HG02852 (cell line): ENCODE measurements at regions not wholly inside any gene's neighbourhood (a gene's known extent, or its start where the extent isn't known, plus 50 kb on each side); places are given as distances from the start of the nearest gene placed in this dataset.

ENCODE experiments used
- ATAC-seq: cut with Tn5 transposase; IDR thresholded peaks from one replicate; pipeline ENCODE4 v1.9.1; 2021; ENCODE audit warnings: mild to moderate bottlenecking, moderate library complexity; ENCODE audit not compliant: unreplicated experiment

DNA sequence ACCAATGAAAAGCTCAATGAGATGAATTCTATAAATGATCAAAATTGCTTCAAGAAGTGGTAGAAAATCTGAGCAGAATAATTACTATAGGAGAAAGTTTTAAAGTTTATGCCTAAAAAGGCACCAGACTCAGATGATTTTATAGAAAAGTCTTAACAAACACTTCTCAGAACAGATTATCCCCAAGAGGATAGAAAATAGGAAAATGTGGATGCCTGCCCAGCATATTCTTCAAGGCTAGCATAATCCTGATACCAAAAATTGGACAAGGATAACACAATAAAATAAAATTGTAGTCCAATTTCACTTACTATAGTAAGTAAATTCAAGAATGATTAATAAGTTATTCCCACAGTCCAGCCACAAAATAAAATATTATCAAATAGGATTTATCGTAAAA lies 397.0 kb downstream of the NR2F1-AS1 start:
- ATAC-seq = no peak

DNA sequence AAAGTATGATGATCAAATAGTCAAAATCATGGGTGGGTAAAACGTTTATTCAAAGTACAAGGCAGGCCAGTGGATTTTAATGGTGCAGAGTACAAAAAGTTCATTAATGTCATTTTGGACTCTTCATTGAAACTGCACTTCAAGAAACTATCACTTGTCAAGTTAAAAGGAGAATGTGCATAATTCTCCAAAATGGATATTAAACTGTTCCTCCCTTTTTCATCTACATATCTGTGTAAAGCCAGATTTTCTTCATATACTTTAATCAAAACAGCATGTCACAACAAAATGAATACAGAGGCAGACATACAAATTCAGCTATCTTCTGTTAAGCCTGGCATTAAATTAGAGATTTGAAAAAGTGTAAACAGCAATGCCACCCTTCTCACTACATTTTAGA lies 401.6 kb downstream of the NR2F1-AS1 start:
- ATAC-seq = no peak

DNA sequence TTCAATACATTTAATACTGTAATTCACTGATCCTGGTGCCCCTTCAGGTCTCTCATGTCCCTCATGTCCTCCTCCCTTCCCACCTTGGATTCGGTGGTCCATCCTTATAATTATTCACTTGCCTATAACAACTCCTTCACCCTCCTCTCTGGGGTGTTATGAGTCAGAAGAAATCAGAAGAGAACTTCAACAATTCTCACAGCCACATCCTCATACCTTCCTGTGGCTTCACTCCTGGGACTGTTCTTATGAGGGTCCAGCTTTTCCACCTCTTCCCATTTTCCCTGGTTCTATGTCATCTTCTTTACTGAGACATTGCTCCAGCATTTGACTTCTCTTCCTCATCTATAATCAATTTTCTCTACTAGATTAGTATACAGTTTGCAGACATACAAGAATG lies 406.1 kb downstream of the NR2F1-AS1 start:
- no peak for ATAC-seq

DNA sequence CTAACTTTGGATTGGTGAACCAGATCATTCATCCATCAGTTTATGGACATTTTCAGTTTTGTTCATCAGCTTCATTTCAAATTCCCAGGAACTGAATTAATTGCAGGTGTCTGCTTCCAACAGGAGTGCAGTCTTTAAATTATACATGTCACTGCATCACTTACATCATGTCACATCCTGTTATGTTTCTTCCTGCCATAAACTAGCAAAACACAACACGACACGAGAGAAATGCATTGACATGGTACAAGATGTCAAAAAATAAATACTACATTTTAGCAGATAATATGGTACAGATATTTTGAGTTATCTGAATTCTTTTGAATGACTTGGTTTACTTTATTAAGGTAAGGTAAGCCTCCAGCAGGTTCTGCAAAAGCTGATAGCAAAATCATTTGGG lies 415.5 kb downstream of the NR2F1-AS1 start:
- no peak for ATAC-seq

DNA sequence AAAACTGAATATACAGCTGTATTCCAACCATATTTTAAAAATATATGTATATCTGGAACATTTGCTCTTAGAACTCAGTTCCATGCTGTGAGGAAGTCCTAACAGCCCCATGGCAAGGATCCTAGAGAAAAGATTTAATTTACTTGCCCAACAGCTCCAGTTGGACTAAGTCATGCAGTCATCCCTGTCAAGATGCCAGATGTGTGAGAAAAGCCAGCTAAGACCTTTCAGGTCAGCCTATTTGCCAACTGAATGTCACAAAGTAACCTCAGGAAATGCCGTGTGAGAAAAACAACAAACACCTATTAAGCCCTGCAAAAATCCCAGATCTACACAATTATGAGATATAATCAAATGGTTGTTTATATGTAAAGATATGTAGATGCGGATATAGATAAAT lies 416.3 kb downstream of the NR2F1-AS1 start:
- no peak for ATAC-seq

DNA sequence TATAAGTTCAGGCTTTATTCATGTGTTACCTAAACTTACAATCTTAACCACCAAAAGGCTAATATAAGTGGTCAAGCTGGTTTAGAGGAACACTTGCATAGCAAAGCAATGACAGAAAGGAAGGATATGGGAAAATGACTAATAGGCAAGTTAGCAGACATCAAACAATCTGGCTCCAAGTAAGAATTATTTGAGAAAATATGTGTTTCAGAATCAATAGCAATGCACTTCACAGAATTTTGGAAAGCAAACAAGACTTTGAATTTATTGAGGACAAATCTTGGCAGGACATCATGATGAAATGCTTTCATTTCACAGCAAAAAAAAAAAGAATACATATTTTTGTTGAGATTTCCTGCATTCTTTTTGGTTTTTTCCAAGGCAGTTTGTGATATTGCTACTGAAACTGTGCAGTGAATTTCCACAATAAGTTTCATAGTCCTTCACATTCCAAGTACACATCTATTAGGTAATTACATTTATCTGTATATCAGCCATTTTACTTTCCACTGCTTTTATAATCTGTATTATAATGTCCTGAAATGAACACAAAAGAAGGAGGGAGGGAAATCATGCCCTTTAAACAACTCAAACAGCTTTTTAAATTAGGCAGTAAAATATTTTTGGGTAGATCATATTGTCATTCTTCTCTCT lies 417.9 kb downstream of the NR2F1-AS1 start:
- no peak for ATAC-seq

DNA sequence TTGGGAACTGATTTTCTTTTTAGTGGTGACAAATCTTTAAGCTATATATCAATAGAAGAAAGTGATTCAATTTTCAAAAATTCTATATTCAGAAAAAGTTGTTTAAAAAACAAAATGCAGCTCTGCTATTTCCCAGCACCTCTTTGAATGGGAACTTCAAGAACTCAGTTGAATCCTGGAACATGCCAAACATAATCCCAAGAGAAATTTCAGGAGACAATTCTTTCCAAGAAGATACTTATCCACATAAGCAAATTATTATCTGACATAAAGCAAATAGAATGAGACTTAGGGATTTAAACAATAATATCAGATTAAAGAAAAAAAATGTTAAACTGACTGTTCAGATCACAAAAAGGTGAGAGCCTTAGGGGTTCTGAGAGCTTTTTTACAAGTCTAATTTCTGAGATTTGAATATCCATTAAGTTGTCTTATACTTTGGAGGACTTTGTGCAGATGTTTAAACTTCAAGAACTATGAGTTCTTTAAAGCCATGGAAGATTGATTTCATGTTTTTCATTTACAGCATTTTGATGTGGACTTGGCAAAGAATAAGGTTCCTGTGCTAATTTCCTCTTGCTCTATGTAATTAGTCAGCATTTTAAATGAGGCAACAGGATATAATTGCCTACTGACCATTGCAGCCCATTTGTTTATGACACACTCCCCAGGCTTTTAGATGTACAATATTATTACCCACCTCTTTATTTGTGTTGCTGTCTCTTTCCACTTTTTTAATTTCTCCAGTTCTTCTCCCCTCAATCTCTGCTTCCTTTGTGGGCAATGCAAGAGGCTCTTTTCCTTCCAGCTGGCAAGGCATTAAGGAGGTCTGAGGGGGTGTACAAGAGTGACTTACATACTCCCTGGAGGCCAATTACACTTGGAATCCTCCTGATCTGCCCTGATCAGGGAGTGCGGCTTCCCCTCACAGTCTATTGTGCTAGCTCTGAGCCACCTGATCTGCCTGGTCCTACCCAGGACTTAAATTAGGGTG lies 419.1 kb downstream of the NR2F1-AS1 start:
- no peak for ATAC-seq

DNA sequence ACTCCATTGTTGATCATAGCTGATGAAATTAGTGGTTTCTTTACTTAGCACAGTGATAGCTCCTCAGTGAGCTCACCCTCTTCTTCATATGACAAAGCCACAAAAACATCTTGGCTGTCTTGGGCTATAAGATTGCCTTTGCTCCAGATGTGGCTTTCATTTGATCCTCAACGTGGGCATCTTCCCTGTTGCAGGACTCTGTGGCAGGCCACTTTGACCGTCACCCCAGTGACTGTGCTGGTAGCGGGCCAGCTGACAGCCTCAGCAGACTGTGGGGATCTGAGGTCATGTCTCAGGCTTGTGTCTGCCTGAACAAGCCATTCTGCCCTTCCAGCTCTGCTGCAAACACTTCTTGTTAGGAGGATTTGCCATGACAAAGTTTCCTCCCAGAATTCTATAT lies 422.2 kb downstream of the NR2F1-AS1 start:
- no peak for ATAC-seq

DNA sequence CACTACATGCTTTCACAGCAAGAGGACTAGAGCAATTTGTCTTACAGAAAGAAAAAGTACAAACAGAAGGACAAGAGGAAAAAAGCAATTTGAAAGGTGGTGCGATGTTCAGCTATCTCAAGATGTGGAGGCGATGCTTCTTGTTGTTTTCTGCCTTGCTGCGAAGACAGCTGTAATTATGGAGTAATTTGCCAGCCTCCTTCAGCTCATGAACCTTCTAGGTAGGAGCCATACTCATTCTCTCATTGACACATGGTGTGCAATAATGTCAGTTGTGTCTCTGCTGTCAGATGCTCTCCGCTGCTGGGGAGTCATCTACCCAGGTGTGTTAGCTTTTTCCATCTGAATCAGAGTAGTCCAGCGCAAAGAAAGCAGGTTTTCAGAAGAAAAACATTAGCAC lies 424.5 kb downstream of the NR2F1-AS1 start:
- no peak for ATAC-seq

DNA sequence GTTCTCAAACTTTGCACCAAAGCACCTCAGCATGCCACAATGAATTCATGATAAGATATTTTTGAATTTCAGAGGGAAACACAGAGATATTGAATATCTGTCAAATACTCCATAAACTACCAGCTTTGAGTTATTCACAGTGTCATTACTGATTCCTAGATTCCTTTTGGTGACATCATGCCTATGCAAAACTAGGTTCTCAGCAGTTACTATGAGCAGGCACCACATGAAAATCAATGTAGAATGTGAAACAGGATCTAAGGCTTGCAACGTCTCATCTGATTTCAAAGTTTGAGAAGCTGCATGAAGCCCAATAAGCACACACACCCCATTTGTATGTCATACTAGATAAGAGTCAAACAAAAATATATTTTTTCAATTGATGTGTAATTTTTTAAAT lies 426.5 kb downstream of the NR2F1-AS1 start:
- no peak for ATAC-seq

DNA sequence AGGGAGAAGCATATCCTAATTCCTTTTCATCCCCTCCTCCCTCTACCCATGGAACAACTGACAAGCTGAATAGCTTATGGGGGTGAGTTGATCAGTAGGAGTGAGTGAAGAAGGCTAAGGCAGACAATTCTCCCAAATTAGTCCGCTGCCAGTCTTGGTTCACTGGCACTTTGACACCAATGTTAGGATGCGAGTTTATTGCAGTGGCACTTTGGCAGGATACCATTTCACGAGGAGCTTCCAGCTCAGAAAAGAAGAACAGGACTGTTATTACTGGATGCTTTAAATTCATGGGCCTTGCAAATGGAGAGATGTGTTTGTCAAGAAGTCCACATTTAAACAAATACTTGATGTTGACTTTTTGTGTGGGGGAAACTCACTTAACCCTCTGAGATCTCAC lies 427.6 kb downstream of the NR2F1-AS1 start:
- ATAC-seq = no peak

DNA sequence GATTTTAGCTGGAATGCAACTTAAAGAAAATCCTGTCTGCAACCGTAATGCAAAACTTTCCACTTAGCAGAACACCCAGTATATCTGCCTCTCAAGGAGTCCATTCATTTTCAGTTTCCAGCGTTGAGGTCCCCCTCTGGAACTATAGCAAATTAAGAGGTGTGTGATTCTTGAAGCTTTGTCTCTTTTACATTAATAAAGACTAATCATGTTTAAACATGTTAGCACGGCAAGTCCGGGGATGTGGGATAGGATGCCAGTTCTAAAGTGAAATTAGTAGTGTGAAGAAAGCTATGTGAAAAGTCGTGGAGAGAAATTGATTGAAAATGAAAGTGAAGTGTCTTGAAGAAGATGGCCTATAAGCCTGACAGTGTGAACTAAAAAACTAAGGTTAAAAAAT lies 429.1 kb downstream of the NR2F1-AS1 start:
- no peak for ATAC-seq

DNA sequence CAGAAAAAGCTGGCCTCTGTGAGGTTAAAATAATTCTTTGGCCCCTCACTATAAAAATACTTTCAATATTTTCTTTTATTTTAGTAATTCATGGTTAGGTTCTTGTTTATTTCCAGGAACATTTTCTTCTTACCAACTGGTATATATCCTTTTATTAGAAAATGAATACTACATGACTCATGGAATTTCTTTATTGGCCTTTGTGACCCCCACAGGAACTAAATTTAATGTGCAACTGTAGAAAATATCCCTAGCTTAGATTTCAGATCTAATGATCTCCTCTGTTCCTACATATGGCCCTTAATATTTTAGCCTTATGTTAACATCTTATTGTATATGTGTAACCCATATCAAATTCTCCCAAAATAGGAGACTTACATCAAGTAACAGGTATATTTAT lies 429.9 kb downstream of the NR2F1-AS1 start:
- no peak for ATAC-seq

DNA sequence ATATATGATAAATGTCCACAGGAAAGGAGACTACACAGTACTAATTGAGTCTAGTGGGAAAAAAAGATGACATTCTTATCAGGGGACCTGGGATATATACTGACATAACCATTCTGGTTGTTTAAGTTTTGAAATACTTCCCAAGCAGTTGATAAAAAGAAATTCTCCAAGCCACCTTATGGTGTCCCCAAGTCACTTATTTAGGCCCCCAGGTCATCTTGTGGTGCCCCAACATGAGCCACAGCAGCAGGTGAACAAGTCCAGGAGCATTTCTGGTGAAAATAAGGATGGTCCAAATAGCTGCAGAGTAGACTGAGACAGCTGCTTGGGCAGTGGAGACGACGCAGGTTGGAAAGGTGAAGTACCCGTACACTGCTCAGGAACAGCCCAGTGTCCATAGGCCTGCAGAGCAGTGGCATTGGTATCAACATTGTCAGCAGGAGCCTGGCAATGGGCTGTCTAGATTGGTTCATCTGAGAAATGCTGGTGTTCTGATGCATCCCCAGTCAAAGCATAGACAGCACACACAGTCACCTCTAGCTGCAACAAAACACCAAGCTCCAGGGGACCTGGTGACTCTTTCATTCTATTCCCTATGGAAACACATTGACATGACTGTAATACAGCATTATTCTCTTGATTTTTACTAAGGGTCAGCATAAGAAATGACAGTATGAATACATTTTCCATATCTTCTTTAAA lies 430.6 kb downstream of the NR2F1-AS1 start:
- ATAC-seq = no peak

DNA sequence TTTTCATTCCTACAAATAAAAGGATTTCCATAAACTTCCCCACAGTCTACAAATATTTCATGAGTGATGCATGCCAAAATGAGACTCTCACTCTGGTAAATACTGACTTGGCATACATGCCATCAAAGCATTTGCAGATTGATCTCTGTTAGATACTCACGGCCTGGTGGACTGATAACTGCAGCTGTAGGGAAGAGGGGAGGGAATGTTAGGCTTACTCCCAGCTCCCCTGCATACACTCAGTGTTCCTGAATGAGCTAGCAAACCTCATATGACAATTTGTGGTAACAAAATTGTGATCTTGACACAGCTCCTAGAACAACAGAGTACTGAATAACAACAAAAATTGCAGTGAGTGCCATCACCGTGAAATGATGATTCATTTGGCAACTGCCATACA lies 435.3 kb downstream of the NR2F1-AS1 start:
- no peak for ATAC-seq

DNA sequence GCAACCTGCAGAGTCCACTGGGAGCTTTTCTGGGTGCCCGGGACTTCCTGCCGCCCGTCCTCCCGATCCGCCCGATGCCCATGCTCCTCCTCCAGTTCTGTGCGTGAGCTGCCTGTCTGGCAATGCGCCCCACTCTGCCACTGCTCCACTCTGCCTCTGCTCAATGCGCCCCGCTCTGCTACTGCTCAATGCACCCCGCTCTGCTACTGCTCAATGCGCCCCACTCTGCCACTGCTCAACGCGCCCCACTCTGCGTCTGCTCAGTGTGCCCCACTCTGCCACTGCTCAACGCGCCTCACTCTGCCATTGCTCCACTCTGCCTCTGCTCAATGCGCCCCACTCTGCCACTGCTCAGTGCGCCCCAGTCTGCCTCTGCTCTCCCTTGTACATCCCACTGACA lies 436.0 kb downstream of the NR2F1-AS1 start:
- no peak for ATAC-seq

DNA sequence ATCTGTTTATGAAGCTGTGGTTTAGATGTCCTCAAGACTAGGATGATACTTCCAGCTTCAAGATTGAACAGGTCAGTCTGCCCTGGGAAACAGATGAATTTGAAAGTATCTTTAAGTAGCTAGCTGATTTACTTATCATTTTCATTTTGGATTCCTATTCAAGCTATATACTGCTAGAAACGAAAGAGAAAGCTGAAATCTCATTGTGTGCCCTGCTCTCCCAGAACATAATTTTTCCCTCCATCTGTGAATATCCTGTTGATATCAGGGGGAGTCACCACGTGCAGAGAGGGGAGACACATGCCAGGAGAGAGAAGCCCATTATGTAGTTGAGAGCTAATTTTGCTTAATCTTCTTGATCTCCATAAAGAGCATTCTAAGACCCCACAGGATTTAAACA lies 439.1 kb downstream of the NR2F1-AS1 start:
- ATAC-seq = no peak

DNA sequence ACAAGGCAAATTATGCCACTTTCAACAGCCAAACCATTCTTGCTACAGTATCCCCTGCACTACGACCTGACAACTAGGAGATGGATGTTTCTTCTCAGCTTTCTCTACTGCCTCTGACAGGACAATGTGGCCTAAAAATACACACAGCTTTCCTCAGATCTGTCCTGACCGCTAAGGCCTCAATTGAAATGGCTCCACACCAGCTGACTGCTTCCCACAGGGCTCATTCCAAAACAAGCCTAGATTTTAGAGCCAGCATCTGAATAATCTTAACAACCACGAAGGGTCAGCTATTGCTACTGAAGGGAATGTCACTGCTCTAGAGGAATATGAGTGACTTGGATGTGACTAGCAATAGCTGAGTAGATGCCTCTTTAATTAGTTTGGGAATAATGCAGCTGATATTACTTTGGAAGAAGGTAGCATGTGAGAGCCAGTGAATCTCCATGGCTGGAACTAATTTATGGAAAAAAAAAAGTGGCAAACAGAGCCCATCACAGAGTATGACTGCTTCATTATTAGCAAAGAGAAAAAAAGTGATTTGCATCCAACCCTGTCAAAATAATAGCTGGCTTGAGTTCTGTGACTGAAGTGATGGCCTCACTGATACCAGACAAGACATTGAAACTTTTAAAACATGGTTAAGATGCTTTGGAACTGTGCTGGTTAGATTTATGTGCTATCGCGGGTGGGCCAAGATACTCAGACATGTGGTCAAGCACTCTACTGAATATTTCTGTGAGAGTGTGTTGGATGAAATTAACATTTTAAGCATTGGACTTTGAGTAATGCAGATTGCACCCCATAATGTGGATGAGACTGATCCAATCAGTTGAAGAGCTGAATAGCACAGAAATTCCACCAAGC lies 450.2 kb downstream of the NR2F1-AS1 start:
- ATAC-seq = no peak

DNA sequence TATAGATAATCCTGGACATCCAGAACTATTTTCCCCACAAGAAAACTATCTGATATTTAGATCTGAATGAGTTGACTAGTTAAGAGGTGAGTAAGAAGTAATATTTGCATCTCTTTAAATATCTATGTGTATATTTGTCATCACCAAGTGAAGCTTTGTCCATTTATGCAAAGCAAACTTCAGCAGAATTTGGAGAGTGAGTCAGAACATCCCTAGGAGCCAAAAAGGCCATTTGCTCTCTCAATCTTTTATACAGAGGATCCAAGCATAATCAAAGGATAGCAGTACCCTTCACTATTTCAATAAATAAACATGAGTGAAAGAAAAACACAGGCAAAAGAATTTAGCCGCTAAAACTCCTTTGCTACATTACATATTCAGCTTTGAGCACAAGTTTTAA lies 454.4 kb downstream of the NR2F1-AS1 start:
- no peak for ATAC-seq

DNA sequence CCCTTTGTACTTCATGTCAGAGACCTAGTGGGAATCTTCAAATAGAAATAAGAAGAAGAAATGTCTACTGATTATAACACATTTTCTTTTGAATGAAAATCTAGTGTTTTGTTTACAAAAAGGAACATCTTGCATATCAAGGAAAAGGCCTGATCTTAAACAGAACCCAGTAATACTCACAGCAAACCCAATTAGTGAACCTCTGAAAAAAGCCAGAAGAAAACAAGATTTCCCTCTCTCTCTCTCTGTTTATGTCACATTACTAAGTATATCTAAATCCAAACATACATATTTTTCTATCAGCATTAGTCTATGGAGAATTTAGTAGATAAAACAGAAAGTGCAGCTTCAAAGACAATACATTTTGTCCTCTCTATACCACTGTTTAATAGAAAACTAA lies 457.9 kb downstream of the NR2F1-AS1 start:
- no peak for ATAC-seq

DNA sequence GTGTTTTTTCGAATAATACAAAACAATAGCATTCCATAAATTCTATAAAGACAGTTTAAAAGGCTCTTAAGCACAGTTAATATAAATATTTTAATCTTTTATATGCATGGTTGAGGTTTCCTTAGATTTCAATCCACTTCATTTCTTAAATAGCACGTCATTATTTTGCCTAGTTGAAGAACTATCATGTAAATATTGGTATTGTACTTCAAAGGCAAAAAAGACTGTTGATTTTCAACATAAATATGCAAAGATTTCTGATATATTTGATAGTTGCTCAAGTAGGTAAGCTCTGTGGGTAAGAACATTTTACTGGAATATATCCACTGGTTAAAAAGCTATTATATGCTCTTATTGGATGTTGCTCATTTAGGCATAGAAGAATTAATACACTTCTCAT lies 458.6 kb downstream of the NR2F1-AS1 start:
- no peak for ATAC-seq
